BE2C (cell line): ENCODE measurements at regions not wholly inside any gene's neighbourhood (a gene's known extent, or its start where the extent isn't known, plus 50 kb on each side); places are given as distances from the start of the nearest gene placed in this dataset.

Experiments used
- DNase-seq: peaks from one replicate; pipeline ENCODE4 v3.0.0-alpha.2; 2020
- H3K27me3 ChIP-seq: fragments of 250-450 bp; sonication (Bioruptor Pico); 2 replicates; pipeline ENCODE4 v1.5.1; 2020; ENCODE audit warnings: mild to moderate bottlenecking
- H3K36me3 ChIP-seq: fragments of 250-450 bp; sonication (Bioruptor Pico); 2 replicates; pipeline ENCODE4 v1.5.1; 2020; ENCODE audit warnings: mild to moderate bottlenecking
- H3K4me1 ChIP-seq: fragments of 250-450 bp; sonication (Bioruptor Pico); 2 replicates; pipeline ENCODE4 v1.5.1; 2020
- H3K4me3 ChIP-seq: 2 replicates; pipeline ENCODE4 v1.5.1; 2011; ENCODE audit warnings: low read depth, low read length
- H3K9me3 ChIP-seq: fragments of 250-450 bp; sonication (Bioruptor Pico); 2 replicates; pipeline ENCODE4 v1.5.1; 2020
- CTCF ChIP-seq: IDR thresholded peaks from 2 replicates; pipeline ENCODE4 v1.5.1; 2012; ENCODE audit warnings: mild to moderate bottlenecking, low read depth, low read length

GRCh38 chr5:159746707-159747106 is 169.6 kb upstream of the ADRA1B start:
- TF ChIP-seq CTCF = no peak
- no peak for DNase-seq
- Histone ChIP-seq H3K9me3 (no peaks in the 10 kb centered on the region), H3K36me3 (no peaks in the 10 kb centered on the region), H3K27me3 (no peaks in the 10 kb centered on the region), H3K4me3 (no peak overlapping the region), H3K4me1 (no peaks in the 10 kb centered on the region)

GRCh38 chr5:159749146-159749545 is 167.1 kb upstream of the ADRA1B start:
- no peaks in the 10 kb centered on the region for H3K9me3 ChIP-seq
- no peaks in the 10 kb centered on the region for H3K27me3 ChIP-seq
- no peaks in the 10 kb centered on the region for H3K36me3 ChIP-seq
- no peak for TF ChIP-seq CTCF
- DNase-seq = no peak
- no peak overlapping the region for H3K4me3 ChIP-seq
- H3K4me1 ChIP-seq = no peaks in the 10 kb centered on the region

- Histone ChIP-seq H3K27me3 (no peaks in the 10 kb centered on the region), H3K9me3 (no peaks in the 10 kb centered on the region), H3K4me3 (no peak overlapping the region), H3K36me3 (no peaks in the 10 kb centered on the region), H3K4me1 (no peaks in the 10 kb centered on the region)
- no peak for DNase-seq
- TF ChIP-seq CTCF = no peak
Measured at GRCh38 chr5:159750226-159750625, 166.1 kb upstream of the ADRA1B start.

GRCh38 chr5:159751459-159751858 is 164.8 kb upstream of the ADRA1B start:
- DNase-seq = no peak
- no peaks in the 10 kb centered on the region for H3K36me3 ChIP-seq

GRCh38 chr5:159752622-159753275 is 163.5 kb upstream of the ADRA1B start:
- H3K36me3 ChIP-seq = no peaks in the 10 kb centered on the region
- TF ChIP-seq CTCF = no peak
- no peaks in the 10 kb centered on the region for H3K27me3 ChIP-seq
- H3K4me1 ChIP-seq = no peaks in the 10 kb centered on the region
- DNase-seq = no peak
- H3K9me3 ChIP-seq = no peaks in the 10 kb centered on the region
- H3K4me3 ChIP-seq = no peak overlapping the region

More at GRCh38 chr5:159751459-159751858, 164.8 kb upstream of the ADRA1B start:
- Histone ChIP-seq H3K9me3 (no peaks in the 10 kb centered on the region), H3K4me3 (no peak overlapping the region), H3K4me1 (no peaks in the 10 kb centered on the region), H3K27me3 (no peaks in the 10 kb centered on the region)
- no peak for TF ChIP-seq CTCF

- Histone ChIP-seq H3K27me3 (peaks cover 9% of the 10 kb centered on the region; the same call in 1 of the 2 replicates), H3K9me3 (no peaks in the 10 kb centered on the region), H3K36me3 (no peaks in the 10 kb centered on the region), H3K4me1 (no peaks in the 10 kb centered on the region), H3K4me3 (no peak overlapping the region)
- no peak for DNase-seq
- no peak for TF ChIP-seq CTCF
Measured at GRCh38 chr5:159758189-159758588, 158.1 kb upstream of the ADRA1B start.
